HG03432 (cell line): ENCODE measurements at regions not wholly inside any gene's neighbourhood (a gene's known extent, or its start where the extent isn't known, plus 50 kb on each side); places are given as distances from the start of the nearest gene placed in this dataset.

ENCODE experiments used
- ATAC-seq: cut with Tn5 transposase; IDR thresholded peaks from one replicate; pipeline ENCODE4 v1.9.1; 2021; ENCODE audit warnings: mild to moderate bottlenecking, moderate library complexity; ENCODE audit not compliant: unreplicated experiment

- no peak for ATAC-seq
Measured at GRCh38 chr3:162096874-162097273, 600.3 kb downstream of the OTOL1 start.

GRCh38 chr3:162103808-162104207, 607.2 kb downstream of the OTOL1 start:
- no peak for ATAC-seq

GRCh38 chr3:162111861-162112260, 615.3 kb downstream of the OTOL1 start:
- no peak for ATAC-seq

GRCh38 chr3:162112719-162113118, 616.1 kb downstream of the OTOL1 start:
- no peak for ATAC-seq

GRCh38 chr3:162117961-162118360, 621.4 kb downstream of the OTOL1 start:
- ATAC-seq: peak; percentile 50

- no peak for ATAC-seq
Measured at GRCh38 chr3:162119651-162120050, 623.0 kb downstream of the OTOL1 start.

GRCh38 chr3:162122405-162122804, 625.8 kb downstream of the OTOL1 start:
- ATAC-seq: no peak

GRCh38 chr3:162125790-162126189, 629.2 kb downstream of the OTOL1 start:
- no peak for ATAC-seq

GRCh38 chr3:162130582-162130981, 634.0 kb downstream of the OTOL1 start:
- no peak for ATAC-seq

- no peak for ATAC-seq
Measured at GRCh38 chr3:162132981-162133380, 636.4 kb downstream of the OTOL1 start.

GRCh38 chr3:162134571-162134970, 638.0 kb downstream of the OTOL1 start:
- no peak for ATAC-seq

- no peak for ATAC-seq
Measured at GRCh38 chr3:162136136-162136535, 639.5 kb downstream of the OTOL1 start.

- no peak for ATAC-seq
Measured at GRCh38 chr3:162138509-162138908, 641.9 kb downstream of the OTOL1 start.

- ATAC-seq: no peak
Measured at GRCh38 chr3:162139841-162140240, 643.2 kb downstream of the OTOL1 start.

GRCh38 chr3:162141272-162141791, 644.7 kb downstream of the OTOL1 start:
- no peak for ATAC-seq

GRCh38 chr3:162142511-162142910, 645.9 kb downstream of the OTOL1 start:
- no peak for ATAC-seq

- no peak for ATAC-seq
Measured at GRCh38 chr3:162143180-162143579, 646.6 kb downstream of the OTOL1 start.

GRCh38 chr3:162147996-162148395, 651.4 kb downstream of the OTOL1 start:
- no peak for ATAC-seq

- ATAC-seq: no peak
Measured at GRCh38 chr3:162150790-162151189, 654.2 kb downstream of the OTOL1 start.

- ATAC-seq: no peak
Measured at GRCh38 chr3:162152636-162153035, 656.0 kb downstream of the OTOL1 start.

- ATAC-seq: no peak
Measured at GRCh38 chr3:162161595-162161994, 665.0 kb downstream of the OTOL1 start.

GRCh38 chr3:162165346-162165745, 668.7 kb downstream of the OTOL1 start:
- peak; percentile 64 for ATAC-seq

GRCh38 chr3:162166543-162166942, 669.9 kb downstream of the OTOL1 start:
- ATAC-seq: no peak
